Trophoblast cell (in vitro differentiated cells and primary cell): ENCODE measurements at regions not wholly inside any gene's neighbourhood (a gene's known extent, or its start where the extent isn't known, plus 50 kb on each side); places are given as distances from the start of the nearest gene placed in this dataset.

Experiments
- DNase-seq, 2 donors: peaks; one replicate each; pipeline ENCODE4 v3.0.0-alpha.2; 2016
- H2AFZ ChIP-seq: 2 replicates; pipeline ENCODE4 v1.6.1; 2013; ENCODE audit warnings: low read length, moderate library complexity, mild to moderate bottlenecking; ENCODE audit not compliant: insufficient read depth, poor library complexity
- H2AK5ac ChIP-seq: 2 replicates; pipeline ENCODE4 v1.6.1; 2013; ENCODE audit warnings: mild to moderate bottlenecking, low read length
- H2BK120ac ChIP-seq: 2 replicates; pipeline ENCODE4 v1.6.1; 2013; ENCODE audit warnings: low read length, mild to moderate bottlenecking, moderate library complexity; ENCODE audit not compliant: insufficient read depth, poor library complexity
- H2BK12ac ChIP-seq: 2 replicates; pipeline ENCODE4 v1.6.1; 2013; ENCODE audit warnings: mild to moderate bottlenecking, low read length, moderate library complexity
- H2BK5ac ChIP-seq: 2 replicates; pipeline ENCODE4 v1.6.1; 2013; ENCODE audit warnings: low read length, low read depth, moderate library complexity, mild to moderate bottlenecking; ENCODE audit not compliant: poor library complexity
- H3K14ac ChIP-seq: 2 replicates; pipeline ENCODE4 v1.6.1; 2013; ENCODE audit warnings: mild to moderate bottlenecking, low read length
- H3K18ac ChIP-seq: 2 replicates; pipeline ENCODE4 v1.6.1; 2013; ENCODE audit warnings: mild to moderate bottlenecking, low read length
- H3K23ac ChIP-seq: 2 replicates; pipeline ENCODE4 v1.6.1; 2013; ENCODE audit warnings: low read length
- H3K27ac ChIP-seq: 2 replicates; pipeline ENCODE4 v1.5.1; 2013; ENCODE audit warnings: low read depth, mild to moderate bottlenecking, inconsistent platforms, low read length, moderate library complexity
- H3K27me3 ChIP-seq: 2 replicates; pipeline ENCODE4 v1.6.1; 2013; ENCODE audit warnings: inconsistent platforms, mild to moderate bottlenecking, low read length, moderate library complexity; ENCODE audit not compliant: insufficient read depth
- H3K36me3 ChIP-seq, 2 experiments: 1 replicate in 1 of 2; 2 replicates in 1 of 2; pipeline ENCODE4 v1.6.1; 2013; ENCODE audit warnings: low read length in 2 of 2, mild to moderate bottlenecking in 2 of 2, moderate library complexity in 1 of 2; ENCODE audit not compliant: insufficient read depth in 2 of 2, control insufficient read depth in 1 of 2
- H3K4ac ChIP-seq: 2 replicates; pipeline ENCODE4 v1.6.1; 2013; ENCODE audit warnings: low read depth, mild to moderate bottlenecking, low read length, moderate library complexity
- H3K4me1 ChIP-seq, 2 experiments: 1 replicate in 1 of 2; 2 replicates in 1 of 2; pipeline ENCODE4 v1.6.1; 2013; ENCODE audit warnings: low read length in 2 of 2, mild to moderate bottlenecking in 2 of 2, moderate library complexity in 1 of 2; ENCODE audit not compliant: insufficient read depth in 2 of 2, control insufficient read depth in 1 of 2
- H3K4me2 ChIP-seq: 2 replicates; pipeline ENCODE4 v1.6.1; 2013; ENCODE audit warnings: inconsistent platforms, mild to moderate bottlenecking, low read length, moderate library complexity
- H3K4me3 ChIP-seq: 2 replicates; pipeline ENCODE4 v1.5.1; 2013; ENCODE audit warnings: mild to moderate bottlenecking, low read depth, low read length, inconsistent platforms
- H3K79me1 ChIP-seq: one replicate; pipeline ENCODE4 v1.6.1; 2013; ENCODE audit warnings: low read length
- H3K79me2 ChIP-seq: 2 replicates; pipeline ENCODE4 v1.6.1; 2013; ENCODE audit warnings: low read length, mild to moderate bottlenecking; ENCODE audit not compliant: control insufficient read depth, insufficient read depth, poor library complexity
- H3K9ac ChIP-seq: 2 replicates; pipeline ENCODE4 v1.6.1; 2013; ENCODE audit warnings: mild to moderate bottlenecking, low read length
- H3K9me3 ChIP-seq: 2 replicates; pipeline ENCODE4 v1.6.1; 2013; ENCODE audit warnings: low read depth, mild to moderate bottlenecking, control low read depth, inconsistent platforms, low read length; ENCODE audit not compliant: insufficient read depth
- H4K12ac ChIP-seq: 2 replicates; pipeline ENCODE4 v1.6.1; 2013; ENCODE audit warnings: low read depth, mild to moderate bottlenecking, low read length, moderate library complexity
- H4K8ac ChIP-seq: 2 replicates; pipeline ENCODE4 v1.6.1; 2013; ENCODE audit warnings: low read depth, mild to moderate bottlenecking, low read length, moderate library complexity
- H4K91ac ChIP-seq: one replicate; pipeline ENCODE4 v1.6.1; 2013; ENCODE audit warnings: low read depth, mild to moderate bottlenecking, low read length, moderate library complexity
- WGBS: extraction: QIAGEN DNeasy Blood & Tissue Kit; methylation state at CpG from one replicate; pipeline ENCODE4 v1.1.7; 2013; ENCODE audit warnings: missing lambda C conversion rate; ENCODE audit not compliant: insufficient read length, insufficient coverage; ENCODE audit errors: extremely low coverage; 5-methylcytosine and 5-hydroxymethylcytosine counted together

DNA sequence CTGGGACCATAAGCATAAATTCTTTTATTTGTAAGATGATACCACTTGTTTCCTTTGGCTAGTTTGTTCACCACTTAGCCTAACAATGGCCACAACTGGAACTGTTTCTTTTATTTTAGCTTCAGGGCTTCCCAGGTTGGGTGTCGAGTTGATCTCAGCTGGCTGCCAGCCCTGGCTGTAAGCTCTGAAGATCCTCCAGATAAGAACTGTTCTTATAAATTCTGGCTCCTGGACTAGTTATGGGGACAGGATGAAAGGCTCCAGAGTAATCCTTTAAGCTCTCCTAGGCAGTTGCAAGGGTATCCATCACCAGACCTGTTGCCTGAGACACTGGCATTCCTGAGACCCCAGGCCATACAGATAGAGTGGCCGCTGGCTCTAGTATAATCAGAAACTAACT is 129.4 kb upstream of the ACSL4 start:
- Histone ChIP-seq H3K79me1 (no peaks in the 10 kb centered on the region), H3K4ac (no peak overlapping the region), H3K9ac (no peak overlapping the region), H3K4me3 (no peak overlapping the region), H3K4me2 (no peak overlapping the region), H2BK5ac (no peak overlapping the region), H2AK5ac (no peak overlapping the region), H3K23ac (no peak overlapping the region), H2BK120ac (no peak overlapping the region), H4K12ac (no peak overlapping the region), H3K79me2 (no peaks in the 10 kb centered on the region), H4K91ac (no peak overlapping the region), H2BK12ac (no peak overlapping the region), H3K4me1 (peaks cover 0 to 8% of the 10 kb centered on the region in 2 experiments), H3K14ac (no peak overlapping the region), H4K8ac (no peak overlapping the region), H3K27me3 (no peaks in the 10 kb centered on the region), H3K27ac (no peak overlapping the region), H2AFZ (no peak overlapping the region), H3K9me3 (no peaks in the 10 kb centered on the region), H3K18ac (no peak overlapping the region), H3K36me3 (no peaks in the 10 kb centered on the region)
- no peak for DNase-seq
- no CpG with 5 or more reads among the region's 2 CpGs for WGBS

DNA sequence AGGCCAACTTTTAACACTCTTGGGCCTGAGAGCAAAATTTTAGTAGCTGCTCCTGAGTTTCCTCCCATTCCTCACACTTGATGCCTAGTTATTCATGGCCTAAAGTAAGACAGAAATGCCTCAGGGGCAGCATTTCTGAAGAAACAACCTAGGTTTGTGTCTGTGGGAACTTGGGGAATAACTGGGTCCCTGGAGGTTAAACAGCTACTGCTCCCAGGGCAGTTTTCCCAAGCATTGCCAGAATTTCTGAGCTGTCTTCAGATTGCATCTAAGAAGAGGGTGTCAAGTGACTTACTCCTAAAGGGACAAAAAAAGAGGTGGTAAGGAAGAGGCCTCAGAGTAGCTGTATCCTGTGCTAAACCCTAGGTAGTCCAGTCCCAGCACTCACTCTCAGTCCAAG is 130.8 kb upstream of the ACSL4 start:
- Histone ChIP-seq H3K4me2 (no peak overlapping the region), H3K79me1 (no peaks in the 10 kb centered on the region), H3K14ac (no peak overlapping the region), H3K27ac (no peak overlapping the region), H3K9ac (no peak overlapping the region), H2BK5ac (no peak overlapping the region), H4K8ac (no peak overlapping the region), H3K27me3 (no peaks in the 10 kb centered on the region), H4K91ac (no peak overlapping the region), H3K23ac (no peak overlapping the region), H3K9me3 (no peaks in the 10 kb centered on the region), H2BK12ac (no peak overlapping the region), H3K79me2 (no peaks in the 10 kb centered on the region), H3K4me3 (no peak overlapping the region), H3K36me3 (no peaks in the 10 kb centered on the region), H3K18ac (no peak overlapping the region), H2AFZ (no peak overlapping the region), H3K4ac (no peak overlapping the region), H2BK120ac (no peak overlapping the region), H4K12ac (no peak overlapping the region), H3K4me1 (peaks cover 0 to 8% of the 10 kb centered on the region in 2 experiments), H2AK5ac (no peak overlapping the region)
- DNase-seq, result no peak

DNA sequence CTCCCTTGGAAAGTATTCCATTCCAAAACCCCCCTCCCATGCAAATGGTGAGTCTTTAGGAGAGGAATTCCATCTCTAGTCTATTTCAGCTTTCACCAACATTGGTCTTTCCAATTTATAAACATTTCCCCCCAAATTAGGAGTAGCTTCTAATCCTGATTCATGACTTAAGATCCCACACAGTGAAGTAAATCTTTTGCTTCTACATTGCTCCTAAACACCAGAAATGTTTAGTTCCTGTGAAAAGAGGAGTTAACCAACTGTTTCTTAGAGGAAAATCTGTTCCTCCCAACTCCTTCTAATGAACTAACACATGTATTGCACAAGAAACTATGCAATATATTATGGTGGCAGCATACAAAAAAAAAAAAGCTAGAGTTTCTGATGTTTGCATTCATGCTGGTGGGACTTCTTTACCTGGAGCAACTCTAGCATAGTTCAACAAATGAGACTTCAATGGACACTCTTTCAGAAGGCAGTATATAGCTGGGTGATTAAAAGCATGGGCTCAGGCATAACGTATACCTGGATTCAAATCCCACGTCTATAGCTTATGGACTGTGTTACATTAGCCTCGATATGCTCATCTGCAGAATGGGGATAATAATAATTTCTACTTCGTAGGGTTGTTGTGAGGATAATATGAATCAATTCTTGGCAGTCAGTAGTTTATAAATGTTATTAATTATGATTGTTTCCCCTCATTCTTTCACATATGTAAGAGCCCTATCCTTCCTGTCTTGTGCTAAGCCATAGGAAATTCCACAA is 131.6 kb upstream of the TMEM164 start:
- H4K8ac ChIP-seq, result no peak overlapping the region
- H4K91ac ChIP-seq, result no peak overlapping the region
- no peak overlapping the region for H4K12ac ChIP-seq
- no peaks in the 10 kb centered on the region for H3K36me3 ChIP-seq
- no peak overlapping the region for H2AK5ac ChIP-seq
- H3K4me1 ChIP-seq, result no peaks in the 10 kb centered on the region
- no CpG with 5 or more reads among the region's 4 CpGs for WGBS
- H3K9ac ChIP-seq, result no peak overlapping the region
- H3K4me2 ChIP-seq, result no peak overlapping the region
- no peak overlapping the region for H3K4ac ChIP-seq
- H3K27me3 ChIP-seq, result no peaks in the 10 kb centered on the region
- H3K18ac ChIP-seq, result no peak overlapping the region
- no peak for DNase-seq
- no peak overlapping the region for H2BK5ac ChIP-seq
- H3K4me3 ChIP-seq, result no peak overlapping the region
- no peak overlapping the region for H2AFZ ChIP-seq
- H3K79me2 ChIP-seq, result no peaks in the 10 kb centered on the region
- no peak overlapping the region for H3K14ac ChIP-seq
- no peak overlapping the region for H3K27ac ChIP-seq
- H3K79me1 ChIP-seq, result no peaks in the 10 kb centered on the region
- no peak overlapping the region for H2BK120ac ChIP-seq
- H3K23ac ChIP-seq, result no peak overlapping the region
- no peaks in the 10 kb centered on the region for H3K9me3 ChIP-seq
- no peak overlapping the region for H2BK12ac ChIP-seq

- WGBS, result no CpG with 5 or more reads among the region's 4 CpGs
- no peak for DNase-seq
- H3K4me3 ChIP-seq, result no peak overlapping the region
- no peaks in the 10 kb centered on the region for H3K79me2 ChIP-seq
- no peaks in the 10 kb centered on the region for H3K36me3 ChIP-seq
- H3K9ac ChIP-seq, result no peak overlapping the region
- H4K8ac ChIP-seq, result no peak overlapping the region
- H2BK120ac ChIP-seq, result no peak overlapping the region
- no peak overlapping the region for H4K12ac ChIP-seq
- H3K9me3 ChIP-seq, result no peaks in the 10 kb centered on the region
- H3K27me3 ChIP-seq, result no peaks in the 10 kb centered on the region
- H3K79me1 ChIP-seq, result no peaks in the 10 kb centered on the region
- no peak overlapping the region for H2BK5ac ChIP-seq
- no peak overlapping the region for H2AK5ac ChIP-seq
- no peak overlapping the region for H3K14ac ChIP-seq
- no peak overlapping the region for H2AFZ ChIP-seq
- H3K4ac ChIP-seq, result no peak overlapping the region
- H3K18ac ChIP-seq, result no peak overlapping the region
- H2BK12ac ChIP-seq, result no peak overlapping the region
- H3K4me1 ChIP-seq, result no peaks in the 10 kb centered on the region
- H3K4me2 ChIP-seq, result no peak overlapping the region
- H3K23ac ChIP-seq, result no peak overlapping the region
- H4K91ac ChIP-seq, result no peak overlapping the region
- no peak overlapping the region for H3K27ac ChIP-seq
Observed at GRCh38 chrX:109872021-109872732, 130.7 kb upstream of the TMEM164 start.
